ENCODE measurements at regions not wholly inside any gene's neighbourhood (a gene's known extent, or its start where the extent isn't known, plus 50 kb on each side); places are given as distances from the start of the nearest gene placed in this dataset.

DNA sequence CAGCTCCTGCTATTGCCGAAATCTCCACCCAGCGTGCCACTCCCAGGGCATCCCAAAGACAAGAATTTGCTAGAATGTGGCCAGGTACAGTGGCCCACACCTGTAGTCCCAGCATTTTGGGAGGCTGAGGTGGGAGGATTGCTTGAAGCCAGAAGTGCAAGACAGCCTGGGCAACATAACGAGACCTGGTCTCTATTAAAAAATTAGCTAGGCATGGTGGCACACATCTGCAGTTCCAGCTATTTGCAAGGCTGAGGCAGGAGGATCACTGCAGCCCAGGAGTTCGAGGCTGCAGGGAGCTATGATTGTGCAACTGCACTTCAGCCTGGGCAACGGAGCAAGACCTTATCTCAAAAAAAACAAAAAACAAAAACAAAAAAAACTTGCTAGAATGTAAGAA, 73.3 kb upstream of the LYZL2 start:
- TF ChIP-seq, protein P1, sequence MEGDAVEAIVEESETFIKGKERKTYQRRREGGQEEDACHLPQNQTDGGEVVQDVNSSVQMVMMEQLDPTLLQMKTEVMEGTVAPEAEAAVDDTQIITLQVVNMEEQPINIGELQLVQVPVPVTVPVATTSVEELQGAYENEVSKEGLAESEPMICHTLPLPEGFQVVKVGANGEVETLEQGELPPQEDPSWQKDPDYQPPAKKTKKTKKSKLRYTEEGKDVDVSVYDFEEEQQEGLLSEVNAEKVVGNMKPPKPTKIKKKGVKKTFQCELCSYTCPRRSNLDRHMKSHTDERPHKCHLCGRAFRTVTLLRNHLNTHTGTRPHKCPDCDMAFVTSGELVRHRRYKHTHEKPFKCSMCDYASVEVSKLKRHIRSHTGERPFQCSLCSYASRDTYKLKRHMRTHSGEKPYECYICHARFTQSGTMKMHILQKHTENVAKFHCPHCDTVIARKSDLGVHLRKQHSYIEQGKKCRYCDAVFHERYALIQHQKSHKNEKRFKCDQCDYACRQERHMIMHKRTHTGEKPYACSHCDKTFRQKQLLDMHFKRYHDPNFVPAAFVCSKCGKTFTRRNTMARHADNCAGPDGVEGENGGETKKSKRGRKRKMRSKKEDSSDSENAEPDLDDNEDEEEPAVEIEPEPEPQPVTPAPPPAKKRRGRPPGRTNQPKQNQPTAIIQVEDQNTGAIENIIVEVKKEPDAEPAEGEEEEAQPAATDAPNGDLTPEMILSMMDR (conservative IDR thresholded peaks at IDR 0.05; ENCODE audit: low read length), result no peak
- TF ChIP-seq EZH2phosphoT487 (IDR thresholded peaks at IDR 0.05; ENCODE audit: borderline replicate concordance), result no peak
